GM19025 (cell line): ENCODE measurements at regions not wholly inside any gene's neighbourhood (a gene's known extent, or its start where the extent isn't known, plus 50 kb on each side); places are given as distances from the start of the nearest gene placed in this dataset.

Experiments used
- ATAC-seq: cut with Tn5 transposase; IDR thresholded peaks from one replicate; pipeline ENCODE4 v1.9.1; 2021; ENCODE audit warnings: mild to moderate bottlenecking, low read depth, moderate library complexity; ENCODE audit not compliant: unreplicated experiment

GRCh38 chr10:43966571-43966965 lies 317.9 kb upstream of the ZNF32 start:
- ATAC-seq = no peak

- no peak for ATAC-seq
Measured at GRCh38 chr10:43965918-43966570, 317.4 kb upstream of the ZNF32 start.

DNA sequence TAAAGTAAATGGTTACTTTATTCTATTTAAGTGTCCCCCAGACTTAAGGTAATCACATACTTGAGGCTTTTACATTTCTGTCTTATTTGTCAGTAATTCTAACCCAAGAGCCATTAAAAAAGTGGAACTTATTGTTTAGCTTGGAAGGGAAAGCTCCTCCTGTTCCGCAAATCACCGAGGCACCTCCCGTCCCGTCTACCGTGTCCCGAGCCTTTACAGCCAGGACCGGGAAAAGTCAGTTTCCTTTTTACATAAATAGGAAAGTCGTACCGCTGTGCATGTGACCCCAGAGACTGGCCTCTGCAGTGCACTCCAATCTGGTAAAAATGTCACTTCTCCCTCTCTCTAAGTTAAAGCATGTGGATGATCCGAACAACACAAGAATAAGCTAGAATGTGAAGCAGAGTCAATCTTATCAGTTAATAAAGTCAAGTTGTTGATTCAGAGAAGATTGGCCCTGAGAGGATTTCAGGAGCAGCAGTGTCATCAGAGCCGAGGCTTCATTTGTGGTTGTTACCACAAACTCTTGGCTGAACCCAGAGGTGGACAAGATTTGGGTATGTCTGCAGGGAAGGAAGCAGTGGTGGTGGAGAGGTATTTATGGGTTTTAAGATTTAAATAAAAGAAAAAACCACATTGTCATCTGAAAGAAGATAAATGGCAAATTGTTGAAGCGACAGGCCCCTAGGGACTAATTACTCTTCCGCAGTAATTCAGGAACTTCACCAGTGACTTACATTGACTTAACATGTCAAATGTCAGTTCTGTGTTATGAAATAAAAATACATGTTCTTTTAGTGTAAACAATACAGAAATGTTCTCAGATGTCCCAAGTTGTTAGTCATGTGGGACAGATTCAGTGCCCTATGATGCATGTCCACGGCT lies 316.6 kb upstream of the ZNF32 start:
- no peak for ATAC-seq

DNA sequence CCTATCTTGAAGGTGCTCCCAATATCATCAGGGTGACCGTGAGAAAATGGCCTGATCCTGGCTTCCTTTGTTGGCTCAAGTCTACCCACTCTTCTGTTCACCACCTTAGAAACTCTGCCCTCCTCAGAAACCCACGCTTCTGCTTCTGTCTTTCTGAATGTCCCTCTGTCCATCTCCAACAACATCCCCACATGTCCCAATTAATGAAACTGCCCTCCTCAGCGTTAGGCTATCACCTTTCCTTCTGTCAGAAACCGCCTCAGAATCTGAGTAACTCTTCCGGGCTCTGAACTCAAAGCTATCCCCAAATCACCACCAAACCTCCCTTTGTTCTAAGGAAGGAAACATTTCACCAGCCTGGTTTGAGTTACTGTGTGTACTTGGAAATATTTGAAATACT lies 315.8 kb upstream of the ZNF32 start:
- no peak for ATAC-seq

GRCh38 chr10:43963793-43964425 lies 315.2 kb upstream of the ZNF32 start:
- no peak for ATAC-seq

DNA sequence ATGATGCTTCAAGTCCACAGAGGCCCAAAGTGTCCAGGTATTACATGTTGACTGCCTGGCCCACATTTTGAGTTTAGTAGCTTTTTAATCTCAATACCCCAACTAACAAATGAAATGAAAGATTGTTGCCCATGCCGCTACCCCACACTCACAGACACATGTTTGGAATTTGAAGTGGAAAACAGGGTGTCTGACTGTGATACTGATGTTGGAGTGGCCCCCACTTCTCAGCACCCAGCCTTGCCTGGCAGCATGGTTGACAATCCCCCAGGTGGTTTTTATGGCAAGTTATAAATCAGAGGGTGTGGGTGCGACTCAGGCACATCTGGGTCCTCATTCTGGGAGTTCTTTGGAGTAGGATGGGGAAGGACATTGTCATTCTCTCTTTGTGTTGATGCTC lies 314.7 kb upstream of the ZNF32 start:
- no peak for ATAC-seq

GRCh38 chr10:43962346-43963191 lies 313.9 kb upstream of the ZNF32 start:
- no peak for ATAC-seq

GRCh38 chr10:43961523-43962345 lies 313.1 kb upstream of the ZNF32 start:
- ATAC-seq = no peak

DNA sequence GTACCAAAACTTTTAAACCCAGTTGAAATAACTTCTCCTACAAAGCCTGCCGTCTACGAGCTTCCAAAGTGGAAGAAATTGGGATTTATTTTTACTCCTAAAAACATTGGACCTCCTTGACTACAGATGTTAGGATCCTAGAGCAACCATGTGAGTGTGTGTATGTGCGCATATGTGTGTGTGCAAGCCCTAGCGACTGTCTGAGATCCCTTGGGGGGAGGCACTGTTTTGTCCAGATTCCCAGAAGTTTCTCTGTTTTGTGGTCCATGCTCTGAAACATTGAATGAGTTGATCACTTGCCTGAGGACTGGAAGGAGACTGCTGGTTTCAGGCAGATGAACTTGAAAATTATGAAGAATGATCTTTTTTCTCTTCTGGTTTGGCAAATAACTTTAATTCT lies 312.3 kb upstream of the ZNF32 start:
- ATAC-seq = no peak

- no peak for ATAC-seq
Measured at GRCh38 chr10:43960477-43960876, 311.8 kb upstream of the ZNF32 start.

DNA sequence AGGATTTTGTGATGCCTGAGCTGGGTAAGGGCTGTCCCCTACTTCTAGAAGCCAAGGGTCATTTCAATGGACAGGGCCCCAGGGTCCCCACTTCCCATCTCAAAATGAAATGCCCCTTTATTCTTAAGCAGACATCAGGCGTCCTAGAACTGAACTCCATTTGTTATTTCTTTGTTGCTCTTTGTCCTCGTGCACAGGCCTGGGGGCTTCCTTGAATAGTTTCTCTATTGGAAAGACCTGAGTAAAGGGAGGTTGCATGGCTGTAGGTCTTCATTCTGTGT lies 311.4 kb upstream of the ZNF32 start:
- ATAC-seq = no peak

- no peak for ATAC-seq
Measured at GRCh38 chr10:43959364-43960134, 310.9 kb upstream of the ZNF32 start.

DNA sequence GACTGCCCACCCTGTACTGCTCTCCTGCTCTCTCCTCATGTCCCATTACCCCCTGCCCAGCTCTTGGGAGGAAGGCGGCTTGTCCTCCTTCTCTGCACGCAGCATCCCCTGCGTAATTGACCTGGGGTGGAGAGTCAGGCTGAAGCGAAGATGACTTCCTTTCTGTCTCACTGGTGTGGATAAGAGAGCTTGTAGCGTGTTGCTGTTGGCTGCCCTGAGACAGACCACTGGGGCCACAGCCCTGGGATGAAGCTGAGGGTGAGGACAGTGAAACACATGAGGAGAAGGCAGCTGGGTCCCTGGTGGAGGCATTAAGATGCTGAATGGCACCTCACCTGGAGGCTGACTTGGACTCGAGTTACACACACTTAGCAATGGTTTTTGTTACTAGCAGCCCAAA lies 310.3 kb upstream of the ZNF32 start:
- ATAC-seq = no peak

DNA sequence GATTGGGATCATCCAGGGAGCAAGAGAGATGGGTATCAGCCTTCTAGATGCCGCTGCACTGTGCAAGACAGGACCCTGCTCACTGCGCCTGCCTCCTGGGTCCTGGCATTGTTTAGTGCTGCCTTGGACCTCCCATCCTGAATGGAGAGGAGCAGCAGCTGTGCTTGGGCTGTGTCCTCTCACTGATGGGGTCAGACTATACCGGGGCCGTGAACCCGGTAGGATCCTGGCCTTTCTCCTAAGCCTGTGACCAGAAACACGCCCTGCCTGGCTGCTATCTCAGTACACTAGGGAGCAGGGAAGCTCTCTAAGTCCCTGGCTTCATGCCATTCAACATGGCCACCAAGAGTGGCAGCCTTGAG lies 309.4 kb upstream of the ZNF32 start:
- ATAC-seq = no peak

DNA sequence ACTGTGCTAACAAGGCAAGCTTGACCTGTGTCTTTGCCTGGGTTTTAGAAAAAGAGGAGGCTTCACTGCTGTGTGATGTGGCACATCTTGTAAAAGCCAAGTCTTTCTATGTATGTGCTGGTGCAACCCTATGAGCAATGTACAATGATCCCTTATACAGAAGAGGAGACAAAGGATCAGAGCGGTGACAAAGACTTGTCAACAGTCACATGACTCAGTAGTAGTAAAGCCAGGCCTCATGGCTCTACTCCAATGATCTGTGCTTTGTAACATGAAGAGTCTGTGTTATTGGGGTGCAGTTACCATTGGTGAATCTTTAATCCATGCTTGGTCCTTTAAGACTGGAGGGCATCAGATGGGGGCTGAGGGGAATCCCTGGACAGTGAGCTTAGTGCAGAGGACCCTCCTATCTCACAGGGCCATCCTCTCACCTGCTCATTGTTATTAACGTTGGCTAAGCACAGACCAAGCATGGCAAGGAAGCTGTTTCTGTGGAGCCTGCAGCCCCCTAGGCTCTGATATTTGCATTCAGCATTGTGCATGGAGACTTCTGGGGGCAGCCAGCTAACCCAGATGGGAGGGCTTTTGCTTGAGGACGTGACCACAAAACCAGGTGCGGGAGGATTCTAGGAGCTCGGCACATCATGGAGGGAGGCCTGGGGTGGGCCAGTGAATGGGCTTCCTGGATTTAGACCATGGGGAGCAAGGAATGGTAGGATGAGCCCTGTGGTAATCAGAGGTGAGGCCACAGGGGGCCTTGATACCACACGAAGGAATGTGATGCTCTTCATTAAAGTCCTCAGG lies 308.8 kb upstream of the ZNF32 start:
- no peak for ATAC-seq

DNA sequence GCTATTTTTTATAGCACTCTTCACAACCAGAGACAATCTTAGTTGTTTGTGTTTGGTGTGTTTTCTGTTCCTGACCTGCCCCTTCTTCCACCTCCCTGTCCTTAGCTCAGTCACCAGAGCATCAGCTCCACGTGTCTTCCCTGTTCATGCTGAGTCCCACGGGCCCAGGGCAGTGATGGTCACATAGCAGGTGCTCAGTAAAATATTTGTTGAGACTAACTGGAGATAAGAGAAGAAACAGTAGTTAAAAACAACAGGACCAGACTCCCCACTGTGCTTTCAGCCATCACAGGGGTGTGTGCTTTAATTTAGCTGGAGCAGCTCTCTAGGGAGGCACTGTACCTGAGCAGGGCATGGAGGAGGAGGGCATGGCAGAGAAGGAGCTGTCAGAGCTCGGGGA lies 307.3 kb upstream of the ZNF32 start:
- no peak for ATAC-seq

DNA sequence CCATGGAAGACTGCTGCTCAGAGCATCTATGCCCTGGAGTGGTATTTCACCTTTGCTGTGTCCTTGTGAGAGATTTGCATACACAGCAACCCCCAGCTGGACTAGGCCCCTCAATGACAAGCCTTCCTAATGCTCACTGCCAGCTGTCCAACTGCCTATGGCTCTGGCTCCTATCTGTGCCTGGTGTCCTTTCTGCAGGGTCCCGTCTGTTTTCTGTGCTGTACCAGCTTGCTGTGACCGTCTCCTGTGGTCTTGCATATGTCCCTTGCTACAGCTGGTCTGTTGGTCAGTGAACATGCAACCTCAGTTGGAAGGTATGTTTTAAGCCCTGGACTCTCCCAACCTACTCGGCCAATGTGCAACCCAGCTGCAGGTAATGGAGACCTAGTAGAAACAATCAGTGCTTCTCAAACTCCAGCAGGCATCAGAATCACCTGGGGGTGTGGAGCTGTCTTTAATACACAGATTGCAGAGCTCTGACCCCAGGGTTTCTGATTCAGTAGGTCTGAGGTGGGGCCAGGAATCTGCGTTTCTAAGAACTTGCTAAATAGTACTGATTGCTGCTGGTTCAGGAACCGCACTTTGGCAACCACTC lies 306.4 kb upstream of the ZNF32 start:
- no peak for ATAC-seq

GRCh38 chr10:43953672-43954071 lies 305.0 kb upstream of the ZNF32 start:
- no peak for ATAC-seq
